HG03520 (cell line): ENCODE measurements at regions not wholly inside any gene's neighbourhood (a gene's known extent, or its start where the extent isn't known, plus 50 kb on each side); places are given as distances from the start of the nearest gene placed in this dataset.

Experiments used
- ATAC-seq: cut with Tn5 transposase; IDR thresholded peaks from one replicate; pipeline ENCODE4 v1.9.1; 2021; ENCODE audit warnings: mild to moderate bottlenecking, moderate library complexity; ENCODE audit not compliant: unreplicated experiment

GRCh38 chr9:87818308-87818707 lies 64.4 kb upstream of the SPATA31E1 start:
- ATAC-seq, result no peak

GRCh38 chr9:87824216-87824875 lies 58.3 kb upstream of the SPATA31E1 start:
- ATAC-seq, result no peak

DNA sequence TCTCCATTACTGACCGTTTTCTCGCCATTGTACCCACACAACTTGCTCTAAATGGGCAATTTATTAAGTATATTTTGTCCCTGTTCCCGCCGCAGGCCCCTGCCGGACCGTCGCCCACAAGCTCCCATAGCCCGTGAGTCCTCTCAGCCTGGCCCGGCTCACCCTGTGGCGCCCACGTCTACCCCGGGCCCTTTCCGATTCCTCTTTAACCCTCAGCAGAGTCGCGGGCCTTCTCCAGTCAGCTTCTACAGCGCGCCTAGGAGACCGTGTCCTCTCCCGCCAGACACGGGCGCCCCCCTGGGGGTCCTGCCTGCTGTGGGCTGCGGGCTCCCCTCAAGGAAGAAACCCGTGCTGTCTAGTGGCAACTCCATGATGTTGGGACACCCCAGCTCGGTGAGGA lies 57.8 kb upstream of the SPATA31E1 start:
- no peak for ATAC-seq

DNA sequence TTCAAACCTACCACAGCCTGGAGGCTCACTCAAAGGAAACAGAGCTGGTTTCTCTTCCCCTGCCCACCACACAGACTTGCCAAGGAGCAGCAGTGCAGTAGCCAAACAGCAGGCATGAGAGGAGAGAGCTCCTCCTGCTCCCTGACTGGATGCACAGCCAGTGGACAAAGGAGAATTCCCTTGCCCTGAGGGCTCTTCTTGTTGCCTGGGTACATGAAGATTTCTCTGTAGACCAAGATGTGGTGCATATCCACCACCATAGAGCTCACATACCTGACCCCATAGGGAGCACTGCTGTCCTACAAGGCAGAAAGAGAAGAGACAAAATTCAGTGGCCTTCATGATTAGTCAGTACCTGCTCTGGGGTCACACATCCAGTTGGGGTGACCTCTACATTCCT lies 56.3 kb upstream of the SPATA31E1 start:
- no peak for ATAC-seq

- no peak for ATAC-seq
Observed at GRCh38 chr9:87827341-87827740, 55.3 kb upstream of the SPATA31E1 start.

- ATAC-seq, result no peak
Observed at GRCh38 chr9:87829756-87830155, 52.9 kb upstream of the SPATA31E1 start.

DNA sequence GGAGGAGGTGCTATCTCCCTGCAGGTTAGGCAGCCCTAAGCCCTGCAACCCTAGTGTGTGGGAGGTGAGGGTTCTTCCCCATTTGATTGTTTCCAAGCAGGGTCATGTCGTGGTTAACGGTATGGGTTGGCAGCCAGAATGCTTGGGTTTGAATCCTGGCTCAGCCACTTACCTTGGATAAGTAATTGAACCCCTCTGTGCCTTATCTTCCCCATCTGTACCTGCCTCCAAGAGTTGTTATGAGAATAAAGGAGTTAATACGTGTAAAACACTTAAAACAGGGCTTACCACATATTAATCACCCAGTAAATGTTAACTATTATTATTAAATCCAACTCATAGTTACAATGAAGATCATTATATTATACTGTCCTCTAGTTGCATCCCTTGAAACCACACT lies 52.2 kb upstream of the SPATA31E1 start:
- ATAC-seq, result no peak

- no peak for ATAC-seq
Observed at GRCh38 chr9:87831159-87831558, 51.5 kb upstream of the SPATA31E1 start.
